Panc1 (cell line): ENCODE measurements at regions not wholly inside any gene's neighbourhood (a gene's known extent, or its start where the extent isn't known, plus 50 kb on each side); places are given as distances from the start of the nearest gene placed in this dataset.

Experiments
- ATAC-seq: fragments of 200-7000 bp; cut with Tn5 transposase; 2 replicates; pipeline ENCODE4 v1.9.1; 2020; ENCODE audit warnings: mild to moderate bottlenecking, moderate library complexity
- BruUV-seq: library from RNA; stranded (reverse); fragments of 400-500 nt; replicated peaks from 2 replicates; lab custom pipeline; 2021; lab: Mats Ljungman, UMichigan
- CTCF ChIA-PET: fragments of 300-600 bp; sonication (Branson Sonifier 250); formaldehyde crosslinking; loops from one replicate; lab custom pipeline; 2022; ENCODE audit warnings: antibody characterized with exemption; lab: Charles Lee
- POLR2A ChIA-PET: fragments of 300-600 bp; sonication (Branson Sonifier 250); formaldehyde crosslinking; loops from one replicate; lab custom pipeline; 2022; ENCODE audit warnings: antibody characterized with exemption; lab: Charles Lee
- DNase-seq: peaks from one replicate; pipeline ENCODE4 v3.0.0-alpha.2; 2010; ENCODE audit warnings: low read depth, low spot score
- H3K27ac ChIP-seq: 2 replicates; pipeline ENCODE4 v1.5.1; 2011; ENCODE audit warnings: mild to moderate bottlenecking, low read length, inconsistent platforms
- H3K27me3 ChIP-seq: fragments of 200-500 bp; sonication (Bioruptor generic); 2 replicates; pipeline ENCODE4 v1.6.0; 2014; ENCODE audit warnings: low read length, inconsistent platforms; ENCODE audit not compliant: control insufficient read depth, insufficient read depth
- H3K36me3 ChIP-seq: fragments of 200-500 bp; sonication (Bioruptor generic); 2 replicates; pipeline ENCODE4 v1.5.1; 2014; ENCODE audit warnings: inconsistent platforms, mild to moderate bottlenecking, low read length, moderate library complexity; ENCODE audit not compliant: control insufficient read depth, insufficient read depth
- H3K4me1 ChIP-seq: 2 replicates; pipeline ENCODE4 v1.5.1; 2011; ENCODE audit warnings: inconsistent platforms, mild to moderate bottlenecking, low read length, moderate library complexity; ENCODE audit not compliant: control insufficient read depth, insufficient read depth
- H3K4me3 ChIP-seq, 2 experiments: 2 replicates each; pipeline ENCODE4 v1.5.1; 2011 to 2012; ENCODE audit warnings: low read depth in 2 of 2, low read length in 2 of 2, mild to moderate bottlenecking in 2 of 2, inconsistent platforms in 1 of 2, moderate library complexity in 1 of 2
- H3K9me3 ChIP-seq: fragments of 200-500 bp; sonication (Bioruptor generic); 2 replicates; pipeline ENCODE4 v1.5.1; 2014; ENCODE audit warnings: low read depth, mild to moderate bottlenecking, inconsistent platforms, low read length, moderate library complexity; ENCODE audit not compliant: control insufficient read depth, insufficient read depth
- POLR2AphosphoS5 ChIP-seq: IDR thresholded peaks from 2 replicates; pipeline ENCODE4 v1.6.1; 2012; ENCODE audit warnings: mild to moderate bottlenecking, low read depth, low read length, moderate library complexity
- REST ChIP-seq, 2 experiments: IDR thresholded peaks; 2 replicates each; pipeline ENCODE4 v1.6.1; 2011 to 2012; ENCODE audit warnings: low read depth in 2 of 2, control low read depth in 1 of 2, low read length in 1 of 2, mild to moderate bottlenecking in 1 of 2, moderate library complexity in 1 of 2; ENCODE audit not compliant: insufficient read depth in 1 of 2
- SIN3A ChIP-seq: IDR thresholded peaks from 2 replicates; pipeline ENCODE4 v1.6.1; 2012; ENCODE audit warnings: low read depth, mild to moderate bottlenecking, low read length, moderate library complexity, borderline replicate concordance; ENCODE audit not compliant: insufficient read depth
- TCF7L2 ChIP-seq: IDR thresholded peaks from 2 replicates; pipeline ENCODE4 v1.6.1; 2011; ENCODE audit warnings: mild to moderate bottlenecking, low read depth, low read length, inconsistent platforms
- in situ Hi-C: cut with HindIII; loops from 2 replicates; pipeline ENCODE4 v1.10.0; 2016; ENCODE audit warnings: low sequenced_read_pairs, low pct_unique_long_range_greater_than_20kb
- intact Hi-C: fragments of 100-400 bp; cut with micrococcal nuclease; formaldehyde crosslinking; loops from one replicate; pipeline ENCODE4 v1.10.0; 2022; ENCODE audit not compliant: unreplicated experiment
- TF ChIP-seq, protein P1 (sequence below): fragments of 450-650 bp; IDR thresholded peaks from 2 replicates; pipeline ENCODE4 v1.5.1; 2017; ENCODE audit warnings: mild to moderate bottlenecking

- ChIA-PET POLR2A (no interaction called here), CTCF (interaction anchor here (1.0 kb wide), 1 partner anchor 17 kb away, joined by 6 read pairs; no protein-coding TSS in a partner anchor)
- intact Hi-C loops (no loop called here), in situ Hi-C loops (no loop called here)
- Histone ChIP-seq H3K9me3 (no peaks in the 10 kb centered on the region), H3K36me3 (no peaks in the 10 kb centered on the region), H3K4me3 (no peak overlapping the region), H3K4me1 (peaks cover 9% of the 10 kb centered on the region), H3K27me3 (no peaks in the 10 kb centered on the region; the same call in 1 of the 2 replicates), H3K27ac (no peak overlapping the region)
- ATAC-seq (no peak), DNase-seq (no peak)
- no TSS peak for BruUV-seq
- no peak for TF ChIP-seq POLR2AphosphoS5
- no peak for TF ChIP-seq SIN3A
- no peak for TF ChIP-seq TCF7L2
- TF ChIP-seq REST (IDR thresholded peaks at IDR 0.05; ENCODE audit: insufficient read depth in 1 of 2, low read depth in 2 of 2, low read length in 1 of 2): no peak
- TF ChIP-seq, protein P1, sequence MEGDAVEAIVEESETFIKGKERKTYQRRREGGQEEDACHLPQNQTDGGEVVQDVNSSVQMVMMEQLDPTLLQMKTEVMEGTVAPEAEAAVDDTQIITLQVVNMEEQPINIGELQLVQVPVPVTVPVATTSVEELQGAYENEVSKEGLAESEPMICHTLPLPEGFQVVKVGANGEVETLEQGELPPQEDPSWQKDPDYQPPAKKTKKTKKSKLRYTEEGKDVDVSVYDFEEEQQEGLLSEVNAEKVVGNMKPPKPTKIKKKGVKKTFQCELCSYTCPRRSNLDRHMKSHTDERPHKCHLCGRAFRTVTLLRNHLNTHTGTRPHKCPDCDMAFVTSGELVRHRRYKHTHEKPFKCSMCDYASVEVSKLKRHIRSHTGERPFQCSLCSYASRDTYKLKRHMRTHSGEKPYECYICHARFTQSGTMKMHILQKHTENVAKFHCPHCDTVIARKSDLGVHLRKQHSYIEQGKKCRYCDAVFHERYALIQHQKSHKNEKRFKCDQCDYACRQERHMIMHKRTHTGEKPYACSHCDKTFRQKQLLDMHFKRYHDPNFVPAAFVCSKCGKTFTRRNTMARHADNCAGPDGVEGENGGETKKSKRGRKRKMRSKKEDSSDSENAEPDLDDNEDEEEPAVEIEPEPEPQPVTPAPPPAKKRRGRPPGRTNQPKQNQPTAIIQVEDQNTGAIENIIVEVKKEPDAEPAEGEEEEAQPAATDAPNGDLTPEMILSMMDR: no peak
Measured at GRCh38 chr1:10892138-10893065, 96.0 kb upstream of the CASZ1 start.

DNA sequence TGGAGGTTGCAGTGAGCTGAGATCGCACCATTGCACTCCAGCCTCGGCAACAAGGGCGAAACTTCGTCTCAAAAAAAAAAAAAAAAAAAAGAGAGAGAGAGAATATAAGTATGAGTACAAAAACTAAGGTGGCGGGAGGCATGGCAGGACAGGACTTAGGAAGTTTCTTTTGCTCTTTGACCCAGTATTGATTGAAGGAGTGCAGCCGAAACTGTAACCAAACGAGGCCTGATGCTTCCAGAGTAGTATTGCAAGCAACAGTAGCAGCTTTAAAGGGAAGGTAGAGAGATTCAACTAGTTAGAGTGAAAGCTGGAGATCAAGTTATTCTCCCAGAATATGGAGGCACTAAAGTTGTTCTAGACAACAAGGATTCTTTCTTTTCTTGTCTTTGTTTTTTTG lies 99.2 kb upstream of the CASZ1 start:
- Histone ChIP-seq H3K27me3 (no peaks in the 10 kb centered on the region), H3K9me3 (no peaks in the 10 kb centered on the region), H3K36me3 (no peaks in the 10 kb centered on the region), H3K4me3 (no peak overlapping the region), H3K4me1 (peaks cover 14% of the 10 kb centered on the region), H3K27ac (no peak overlapping the region)
- CTCF ChIA-PET: interaction anchor here (0.6 kb wide), 2 partner anchors 142 to 265 kb away, joined by 3 read pairs; no protein-coding TSS in a partner anchor
- intact Hi-C loops (no loop called here), in situ Hi-C loops (no loop called here)
- BruUV-seq: no TSS peak
- ATAC-seq (no peak), DNase-seq (no peak)
- TF ChIP-seq, protein P1: no peak
- TF ChIP-seq TCF7L2 (no peak), POLR2AphosphoS5 (no peak), REST (IDR thresholded peaks at IDR 0.05; ENCODE audit: insufficient read depth in 1 of 2, low read depth in 2 of 2, low read length in 1 of 2) (no peak), SIN3A (no peak)
- POLR2A ChIA-PET: interaction anchor here (0.6 kb wide), 1 partner anchor 12 kb away, joined by 12 read pairs; no protein-coding TSS in a partner anchor
